IMR-90 (cell line): ENCODE measurements at regions not wholly inside any gene's neighbourhood (a gene's known extent, or its start where the extent isn't known, plus 50 kb on each side); places are given as distances from the start of the nearest gene placed in this dataset.

ENCODE experiments used
- ATAC-seq: fragments of 200-7000 bp; cut with Tn5 transposase; 2 replicates; pipeline ENCODE4 v1.9.1; 2020; ENCODE audit warnings: low read depth, mild to moderate bottlenecking, moderate library complexity
- BruUV-seq: library from RNA; stranded (reverse); fragments of 400-500 nt; replicated peaks from 2 replicates; lab custom pipeline; 2021; lab: Mats Ljungman, UMichigan
- CTCF ChIA-PET: fragments of 300-600 bp; formaldehyde crosslinking; extraction: SDS; loops from one replicate; lab custom pipeline; 2021; ENCODE audit warnings: antibody characterized with exemption; lab: Yijun Ruan, JAX
- POLR2A ChIA-PET: fragments of 300-600 bp; sonication (Branson Sonifier 250); formaldehyde crosslinking; loops from one replicate; lab custom pipeline; 2022; ENCODE audit warnings: antibody characterized with exemption; ENCODE audit not compliant: unreplicated experiment; lab: Charles Lee
- DNase-seq: peaks from one replicate; pipeline ENCODE4 v3.0.0; 2013
- H2AFZ ChIP-seq: replicated peaks from 2 replicates; pipeline ENCODE3; 2013; ENCODE audit warnings: low read length, mild to moderate bottlenecking; ENCODE audit not compliant: poor library complexity
- H2AK5ac ChIP-seq: 2 replicates; pipeline ENCODE4 v1.6.1; 2013; ENCODE audit warnings: low read depth, low read length, inconsistent platforms
- H2AK9ac ChIP-seq: replicated peaks from 2 replicates; pipeline ENCODE3; 2013; ENCODE audit warnings: mild to moderate bottlenecking, low read depth, low read length, moderate library complexity; ENCODE audit not compliant: poor library complexity
- H2BK120ac ChIP-seq: 2 replicates; pipeline ENCODE4 v1.6.1; 2013; ENCODE audit warnings: low read depth, low read length, inconsistent platforms
- H2BK15ac ChIP-seq: 3 replicates; pipeline ENCODE4 v1.6.1; 2013; ENCODE audit warnings: low read depth, low read length, inconsistent platforms
- H2BK20ac ChIP-seq: 2 replicates; pipeline ENCODE4 v1.6.1; 2013; ENCODE audit warnings: low read depth, mild to moderate bottlenecking, inconsistent platforms, low read length, moderate library complexity
- H2BK5ac ChIP-seq: 2 replicates; pipeline ENCODE4 v1.6.1; 2013; ENCODE audit warnings: mild to moderate bottlenecking, low read depth, low read length, inconsistent platforms; ENCODE audit not compliant: poor library complexity, severe bottlenecking
- H3K14ac ChIP-seq: replicated peaks from 2 replicates; pipeline ENCODE4 v1.6.1; 2013; ENCODE audit warnings: low read depth, low read length, inconsistent platforms
- H3K18ac ChIP-seq: 2 replicates; pipeline ENCODE4 v1.6.1; 2013; ENCODE audit warnings: low read depth, low read length, control low read depth
- H3K23ac ChIP-seq: 2 replicates; pipeline ENCODE4 v1.6.1; 2013; ENCODE audit warnings: low read depth, low read length, inconsistent platforms
- H3K27ac ChIP-seq: 2 replicates; pipeline ENCODE4 v1.5.1; 2013; ENCODE audit warnings: mild to moderate bottlenecking, control low read depth, low read length; ENCODE audit not compliant: insufficient read depth
- H3K27me3 ChIP-seq: 2 replicates; pipeline ENCODE4 v1.6.1; 2013; ENCODE audit warnings: low read length; ENCODE audit not compliant: control insufficient read depth, insufficient read depth
- H3K36me3 ChIP-seq: 2 replicates; pipeline ENCODE4 v1.6.1; 2013; ENCODE audit warnings: low read length, mixed read lengths; ENCODE audit not compliant: control insufficient read depth, insufficient read depth
- H3K4ac ChIP-seq: 2 replicates; pipeline ENCODE4 v1.6.1; 2013; ENCODE audit warnings: low read depth, low read length, inconsistent platforms
- H3K4me1 ChIP-seq: 2 replicates; pipeline ENCODE4 v1.6.1; 2013; ENCODE audit warnings: low read length, mixed read lengths; ENCODE audit not compliant: control insufficient read depth, insufficient read depth
- H3K4me2 ChIP-seq: 2 replicates; pipeline ENCODE4 v1.6.1; 2013; ENCODE audit warnings: low read depth, mild to moderate bottlenecking, control low read depth, low read length, moderate library complexity
- H3K4me3 ChIP-seq: 2 replicates; pipeline ENCODE4 v1.5.1; 2013; ENCODE audit warnings: low read depth, mild to moderate bottlenecking, control low read depth, low read length, moderate library complexity; ENCODE audit not compliant: insufficient read depth
- H3K56ac ChIP-seq: 2 replicates; pipeline ENCODE4 v1.6.1; 2013; ENCODE audit warnings: low read length, inconsistent platforms; ENCODE audit not compliant: insufficient read depth; ENCODE audit errors: extremely low read depth
- H3K79me1 ChIP-seq, 2 experiments: 2 replicates each; pipeline ENCODE4 v1.6.1; 2013; ENCODE audit warnings: low read length in 2 of 2, inconsistent platforms in 1 of 2, low read depth in 1 of 2
- H3K9ac ChIP-seq: 2 replicates; pipeline ENCODE4 v1.6.1; 2013; ENCODE audit warnings: low read depth, low read length, control low read depth
- H3K9me1 ChIP-seq: 2 replicates; pipeline ENCODE4 v1.6.1; 2013; ENCODE audit warnings: low read length, inconsistent platforms; ENCODE audit not compliant: insufficient read depth
- H3K9me3 ChIP-seq: 2 replicates; pipeline ENCODE4 v1.6.1; 2013; ENCODE audit warnings: low read length; ENCODE audit not compliant: control insufficient read depth, insufficient read depth
- H4K20me1 ChIP-seq: 2 replicates; pipeline ENCODE4 v1.6.1; 2013; ENCODE audit warnings: low read length, inconsistent platforms; ENCODE audit not compliant: insufficient read depth
- H4K5ac ChIP-seq: 2 replicates; pipeline ENCODE4 v1.6.1; 2013; ENCODE audit warnings: mild to moderate bottlenecking, low read depth, low read length, control low read depth
- H4K8ac ChIP-seq, 2 experiments: 2 replicates each; pipeline ENCODE4 v1.6.1; 2013; ENCODE audit warnings: low read depth in 2 of 2, low read length in 2 of 2, control low read depth in 1 of 2, inconsistent platforms in 1 of 2
- H4K91ac ChIP-seq: 2 replicates; pipeline ENCODE4 v1.6.1; 2013; ENCODE audit warnings: low read depth, low read length, inconsistent platforms; ENCODE audit not compliant: insufficient read depth
- BHLHE40 ChIP-seq: fragments of 150-350 bp; IDR thresholded peaks from 2 replicates; pipeline ENCODE4 v1.6.1; 2016; ENCODE audit warnings: mild to moderate bottlenecking, low read depth, low read length
- CEBPB ChIP-seq: IDR thresholded peaks from 2 replicates; pipeline ENCODE4 v1.6.1; 2012; ENCODE audit warnings: low read depth, low read length, improper control_type of control experiment
- CHD1 ChIP-seq: IDR thresholded peaks from 2 replicates; pipeline ENCODE4 v1.6.1; 2012; ENCODE audit warnings: low read depth, low read length, improper control_type of control experiment
- FOS ChIP-seq: fragments of 150-350 bp; IDR thresholded peaks from 2 replicates; pipeline ENCODE4 v1.6.1; 2016; ENCODE audit warnings: low read depth, low read length
- MAZ ChIP-seq: IDR thresholded peaks from 2 replicates; pipeline ENCODE4 v1.6.1; 2012; ENCODE audit warnings: low read depth, mild to moderate bottlenecking, low read length, improper control_type of control experiment, moderate library complexity, borderline replicate concordance
- MXI1 ChIP-seq: IDR thresholded peaks from 2 replicates; pipeline ENCODE4 v1.6.1; 2012; ENCODE audit warnings: low read depth, mild to moderate bottlenecking, low read length, moderate library complexity, borderline replicate concordance
- NFE2L2 ChIP-seq: fragments of 150-350 bp; IDR thresholded peaks from 2 replicates; pipeline ENCODE4 v1.6.1; 2016; ENCODE audit warnings: low read depth, mild to moderate bottlenecking, low read length
- RCOR1 ChIP-seq: IDR thresholded peaks from 2 replicates; pipeline ENCODE4 v1.6.1; 2012; ENCODE audit warnings: mild to moderate bottlenecking, low read length, improper control_type of control experiment; ENCODE audit not compliant: insufficient replicate concordance
- RFX5 ChIP-seq: IDR thresholded peaks from 2 replicates; pipeline ENCODE4 v1.8.0; 2012; ENCODE audit warnings: low read depth, mild to moderate bottlenecking, low read length, moderate library complexity
- USF2 ChIP-seq: fragments of 150-350 bp; IDR thresholded peaks from 2 replicates; pipeline ENCODE4 v1.6.1; 2017; ENCODE audit warnings: mild to moderate bottlenecking, antibody characterized with exemption, low read length, low read depth
- WGBS, 2 experiments: methylation state at CpG; one replicate each; pipeline versions ENCODE4 v1.1.5 to v1.1.7; 2013; ENCODE audit warnings: missing lambda C conversion rate in 2 of 2; ENCODE audit not compliant: insufficient read length in 1 of 2; ENCODE audit errors: extremely low coverage in 2 of 2; 5-methylcytosine and 5-hydroxymethylcytosine counted together
- dilution Hi-C: fragments of 300-500 bp; cut with HindIII; formaldehyde crosslinking; loops from one replicate; pipeline ENCODE4 v1.14.3; 2018; ENCODE audit warnings: low sequenced_read_pairs; ENCODE audit not compliant: unreplicated experiment
- in situ Hi-C: fragments of 300-500 bp; cut with MboI; formaldehyde crosslinking; loops from 3 replicates; pipeline ENCODE4 v1.14.3; 2019; ENCODE audit warnings: low sequenced_read_pairs, inconsistent platforms, mixed read lengths
- intact Hi-C: fragments of 100-400 bp; cut with micrococcal nuclease; formaldehyde crosslinking; loops from 2 replicates; pipeline ENCODE4 v1.10.0; 2022

GRCh38 chr7:132703742-132704141 is 127.5 kb upstream of the PLXNA4 start:
- TF ChIP-seq FOS (no peak), USF2 (no peak), NFE2L2 (no peak), MAZ (no peak), MXI1 (no peak), CHD1 (no peak), RCOR1 (no peak), BHLHE40 (no peak), RFX5 (no peak), CEBPB (no peak)
- Histone ChIP-seq H4K8ac (no peak overlapping the region), H3K14ac (no peak overlapping the region), H3K18ac (no peak overlapping the region), H3K56ac (no peak overlapping the region), H3K23ac (no peak overlapping the region), H2BK120ac (no peak overlapping the region), H2AFZ (no peak overlapping the region), H2AK5ac (no peak overlapping the region), H4K91ac (no peak overlapping the region), H3K9me1 (no peaks in the 10 kb centered on the region), H3K36me3 (no peaks in the 10 kb centered on the region), H3K27me3 (no peaks in the 10 kb centered on the region; the same call in 1 of the 2 replicates), H3K4me2 (no peak overlapping the region), H3K9ac (no peak overlapping the region), H2BK5ac (no peak overlapping the region), H4K5ac (no peak overlapping the region), H3K4me1 (no peaks in the 10 kb centered on the region), H2BK20ac (no peak overlapping the region), H3K79me1 (no peaks in the 10 kb centered on the region), H4K20me1 (no peaks in the 10 kb centered on the region), H3K27ac (no peak overlapping the region), H3K9me3 (no peaks in the 10 kb centered on the region), H3K4me3 (no peak overlapping the region), H2BK15ac (no peak overlapping the region), H2AK9ac (no peak overlapping the region), H3K4ac (no peak overlapping the region)
- CTCF ChIA-PET = no interaction called here
- WGBS, 2 experiments = no CpG with 5 or more reads among the region's 7 CpGs
- ATAC-seq (no peak), DNase-seq (no peak)
- dilution Hi-C loops (no loop called here), intact Hi-C loops (no loop called here), in situ Hi-C loops (loop anchor here (25.0 kb wide), 2 partner anchors 734 to 1309 kb away; no protein-coding TSS in a partner anchor)
- BruUV-seq = no TSS peak
- POLR2A ChIA-PET = no interaction called here
